Jurkat, Clone E6-1 (cell line): ENCODE measurements at regions not wholly inside any gene's neighbourhood (a gene's known extent, or its start where the extent isn't known, plus 50 kb on each side); places are given as distances from the start of the nearest gene placed in this dataset.
"Not testable (repeated sequence)": the region's sequence is repeated elsewhere in the genome, so short reads cannot be mapped to it uniquely, and the experiment has no call there.

ENCODE experiments used
- DNase-seq: peaks from one replicate; pipeline ENCODE4 v3.0.0-alpha.2; 2011; ENCODE audit warnings: low read depth, low spot score
- H3K4me3 ChIP-seq: 2 replicates; pipeline ENCODE4 v1.5.1; 2011; ENCODE audit warnings: mild to moderate bottlenecking, low read length, control low read depth, moderate library complexity

- no peak for DNase-seq
- H3K4me3 ChIP-seq, result no peak overlapping the region
Measured at GRCh38 chr12:78330131-78330530, 499.4 kb downstream of the NAV3 start.

DNA sequence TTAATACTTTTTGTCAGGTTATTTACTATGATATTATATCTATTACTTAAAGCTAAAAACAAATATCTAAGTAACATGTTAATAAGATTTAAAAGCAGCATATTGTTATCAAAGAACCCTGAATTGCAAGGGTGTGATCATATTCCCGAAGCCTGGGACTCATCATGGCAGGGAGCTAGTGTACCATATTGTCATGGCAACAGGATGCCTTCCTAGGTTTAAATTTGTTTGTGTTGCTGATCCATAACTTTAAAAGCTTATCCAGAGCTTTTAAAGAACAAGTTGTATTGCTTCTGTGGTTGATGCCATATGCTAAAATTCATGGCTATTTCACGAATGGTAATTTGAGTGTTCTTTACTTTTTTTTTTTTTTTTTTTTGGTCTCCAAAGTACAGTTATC lies 500.5 kb downstream of the NAV3 start:
- DNase-seq, result no peak
- H3K4me3 ChIP-seq, result no peak overlapping the region

- DNase-seq, result no peak
- H3K4me3 ChIP-seq, result no peak overlapping the region
Measured at GRCh38 chr12:78331753-78332152, 501.1 kb downstream of the NAV3 start.

- no peak for DNase-seq
- H3K4me3 ChIP-seq, result no peak overlapping the region
Measured at GRCh38 chr12:78338054-78338785, 507.5 kb downstream of the NAV3 start.

DNA sequence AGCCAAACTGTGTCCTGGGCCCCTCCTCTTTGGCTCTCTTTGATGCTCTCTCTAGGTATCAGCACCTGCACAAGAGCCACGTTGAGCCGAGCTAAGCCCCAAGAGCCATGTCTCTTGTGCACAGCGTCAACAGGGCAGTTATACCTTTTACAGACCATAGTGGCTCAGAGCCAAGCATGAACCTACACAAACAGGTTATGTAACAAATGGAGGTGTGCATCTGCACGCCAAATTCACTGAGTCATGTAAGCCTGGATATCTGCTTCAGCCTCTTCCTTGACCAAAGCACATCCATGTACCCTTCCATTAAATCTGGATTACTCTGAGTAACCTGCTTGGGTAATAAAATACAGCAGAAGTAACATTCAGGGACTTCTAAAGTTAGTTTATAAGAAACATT lies 509.7 kb downstream of the NAV3 start:
- no peak for DNase-seq
- H3K4me3 ChIP-seq, result no peak overlapping the region

- no peak overlapping the region for H3K4me3 ChIP-seq
- DNase-seq, result no peak
Measured at GRCh38 chr12:78343657-78344056, 513.0 kb downstream of the NAV3 start.

DNA sequence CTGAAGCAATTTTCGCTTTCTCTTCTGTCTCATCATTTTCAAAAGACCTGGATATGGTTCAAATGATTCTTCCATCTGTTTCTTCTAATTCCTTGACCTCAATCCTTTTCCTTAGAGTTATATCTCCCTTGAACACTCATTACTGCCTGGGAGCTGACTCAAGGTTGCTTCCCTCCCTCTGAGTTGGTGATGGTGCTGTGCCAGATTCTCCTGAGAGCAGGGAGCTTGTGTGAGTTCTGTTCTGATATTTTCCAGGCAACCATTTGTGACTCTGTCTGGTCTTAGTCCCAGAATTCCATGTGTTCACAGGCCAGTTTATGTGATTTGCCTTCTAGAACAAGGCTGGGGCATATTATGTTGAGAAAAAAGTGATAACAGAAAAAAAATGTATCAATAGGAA lies 505.1 kb upstream of the SYT1 start:
- DNase-seq, result no peak
- no peak overlapping the region for H3K4me3 ChIP-seq

GRCh38 chr12:78361683-78362082 lies 502.9 kb upstream of the SYT1 start:
- H3K4me3 ChIP-seq, result no peak overlapping the region
- DNase-seq, result no peak

GRCh38 chr12:78371284-78371683 lies 493.3 kb upstream of the SYT1 start:
- no peak for DNase-seq
- no peak overlapping the region for H3K4me3 ChIP-seq

DNA sequence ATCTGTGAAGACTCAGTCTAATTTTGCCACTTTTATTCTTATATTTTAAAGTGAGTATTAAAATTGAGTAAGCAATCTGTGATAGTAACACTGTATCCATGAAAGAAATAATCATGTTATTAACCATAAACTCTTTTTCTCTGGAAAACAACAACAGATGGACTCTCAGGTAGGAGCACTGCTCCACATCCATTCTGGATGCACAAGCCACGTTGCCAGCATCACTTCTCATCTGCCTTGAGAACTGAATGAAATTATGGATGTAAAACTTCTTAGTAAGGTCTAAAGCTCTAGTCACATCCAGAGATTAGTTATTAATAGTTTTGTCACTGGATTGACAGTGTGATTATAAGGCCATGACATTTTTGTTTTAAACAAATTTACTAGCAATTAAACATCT lies 489.1 kb upstream of the SYT1 start:
- DNase-seq, result no peak
- H3K4me3 ChIP-seq, result no peak overlapping the region

GRCh38 chr12:78376257-78376656 lies 488.3 kb upstream of the SYT1 start:
- DNase-seq, result no peak
- no peak overlapping the region for H3K4me3 ChIP-seq

DNA sequence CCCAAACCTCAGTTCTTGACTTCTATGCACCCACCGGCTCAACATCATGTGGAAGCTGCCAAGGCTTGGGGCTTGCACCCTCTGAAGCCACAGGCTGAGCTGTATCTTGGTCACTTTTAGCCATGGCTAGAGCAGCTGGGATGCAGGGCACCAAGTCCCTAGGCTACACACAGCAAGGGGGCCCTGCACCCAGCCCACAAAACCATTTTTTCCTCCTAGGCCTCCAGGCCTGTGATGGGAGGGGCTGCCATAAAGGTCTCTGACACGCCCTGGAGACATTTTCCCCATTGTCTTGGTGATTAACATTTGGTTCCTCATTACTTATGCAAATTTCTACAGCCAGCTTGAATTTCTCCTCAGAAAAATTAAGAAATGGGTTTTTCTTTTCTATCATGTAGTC lies 485.5 kb upstream of the SYT1 start:
- H3K4me3 ChIP-seq, DNase-seq: not testable (repeated sequence)

DNA sequence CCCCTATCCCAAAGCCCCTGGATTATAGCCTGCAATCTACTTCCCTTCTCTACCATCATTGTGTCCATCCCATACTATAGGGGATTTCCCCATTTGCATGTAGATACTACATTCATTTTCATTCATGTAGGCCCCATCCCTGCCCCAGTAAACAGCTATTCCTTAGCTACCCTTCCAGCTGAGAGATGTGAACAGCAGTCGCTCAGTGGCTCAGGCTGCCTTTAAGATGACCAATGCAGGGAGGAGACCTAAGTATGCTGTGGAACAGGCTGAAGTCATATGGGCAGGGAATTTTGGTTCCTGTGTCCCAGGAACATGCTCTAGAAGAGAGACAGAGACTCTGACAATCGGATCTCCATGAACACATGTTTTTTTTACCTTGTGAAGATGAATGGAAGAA lies 481.2 kb upstream of the SYT1 start:
- DNase-seq, result no peak
- no peak overlapping the region for H3K4me3 ChIP-seq

GRCh38 chr12:78384541-78384940 lies 480.0 kb upstream of the SYT1 start:
- H3K4me3 ChIP-seq, result no peak overlapping the region
- DNase-seq, result no peak

DNA sequence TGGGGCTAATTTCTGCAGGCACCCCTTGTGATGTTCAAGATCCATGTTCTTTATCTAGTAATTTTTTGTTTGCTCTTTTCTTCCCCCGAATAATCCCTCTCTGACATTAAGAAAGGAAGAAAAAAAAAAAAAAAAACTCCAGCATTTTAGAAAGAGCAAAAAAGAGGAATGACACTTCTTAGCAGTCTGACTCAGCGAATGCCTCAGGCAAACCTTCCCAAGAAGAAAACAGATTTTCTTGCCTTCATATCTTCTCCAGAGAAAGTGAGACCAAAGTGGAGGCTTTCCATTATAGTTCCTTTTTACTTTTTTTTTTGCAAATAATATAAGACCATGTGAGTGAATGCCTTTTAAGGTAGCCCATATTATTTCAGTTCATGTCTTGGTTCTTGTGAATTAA lies 479.0 kb upstream of the SYT1 start:
- no peak overlapping the region for H3K4me3 ChIP-seq
- DNase-seq, result no peak

DNA sequence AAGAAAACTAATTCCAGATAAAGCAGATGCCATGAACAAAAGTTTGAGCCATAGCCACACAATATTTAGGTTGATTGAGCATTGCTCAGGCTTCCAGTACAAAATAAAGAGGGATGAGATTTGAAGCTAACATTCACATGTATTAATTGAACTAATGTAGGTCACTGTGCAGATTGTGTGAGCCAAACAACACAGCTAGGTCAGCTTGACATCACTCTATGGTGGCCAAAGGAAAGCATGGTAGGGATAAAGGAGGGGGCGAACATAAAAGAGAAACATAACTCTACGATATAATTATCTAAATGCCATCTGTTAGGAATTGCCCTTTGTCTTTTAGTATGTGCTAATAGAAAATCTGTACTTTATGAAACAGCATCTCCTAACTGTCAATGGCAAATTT lies 477.7 kb upstream of the SYT1 start:
- H3K4me3 ChIP-seq, result no peak overlapping the region
- no peak for DNase-seq

GRCh38 chr12:78387721-78388120 lies 476.9 kb upstream of the SYT1 start:
- no peak for DNase-seq
- no peak overlapping the region for H3K4me3 ChIP-seq

DNA sequence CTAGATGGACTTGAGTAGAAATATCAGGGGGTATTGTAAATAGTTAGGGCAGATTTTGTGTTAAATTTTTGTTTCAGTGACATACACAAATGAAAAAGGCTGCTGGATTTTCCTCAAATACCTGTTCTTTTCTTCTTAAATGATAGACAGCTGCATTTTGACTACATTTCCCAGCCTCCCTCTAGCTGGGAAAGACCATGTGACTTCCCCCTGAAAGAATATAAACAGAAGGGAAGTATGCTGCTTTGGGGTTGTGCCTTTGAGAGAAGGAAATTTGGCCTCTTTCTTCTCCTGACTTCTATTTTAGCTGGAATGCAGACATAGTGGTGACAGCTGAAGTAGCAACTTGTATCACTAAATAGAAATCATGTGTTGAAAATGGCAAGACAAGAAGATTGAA lies 476.1 kb upstream of the SYT1 start:
- H3K4me3 ChIP-seq, result no peak overlapping the region
- no peak for DNase-seq

GRCh38 chr12:78390920-78391319 lies 473.7 kb upstream of the SYT1 start:
- no peak for DNase-seq
- H3K4me3 ChIP-seq, result no peak overlapping the region

GRCh38 chr12:78392918-78393317 lies 471.7 kb upstream of the SYT1 start:
- no peak for DNase-seq
- no peak overlapping the region for H3K4me3 ChIP-seq

DNA sequence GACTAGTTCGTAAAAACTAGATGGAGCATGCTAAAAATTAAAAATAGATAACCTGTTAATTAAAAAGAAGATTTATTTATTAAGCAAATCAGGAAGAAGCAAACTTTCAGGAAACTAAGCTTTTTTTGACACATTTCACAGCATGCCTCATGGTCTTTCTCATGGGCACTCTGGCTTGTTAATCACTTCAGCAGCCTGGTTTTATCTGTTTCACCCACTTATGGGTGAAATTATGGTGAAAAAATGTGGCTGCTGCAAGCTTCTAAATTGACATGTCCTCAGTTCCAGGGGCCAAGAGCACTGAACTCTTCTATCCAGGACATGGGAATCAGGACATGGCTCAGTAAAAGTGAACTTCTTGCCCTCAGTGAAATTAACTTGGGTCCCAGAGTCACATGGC lies 468.6 kb upstream of the SYT1 start:
- DNase-seq, result no peak
- no peak overlapping the region for H3K4me3 ChIP-seq

DNA sequence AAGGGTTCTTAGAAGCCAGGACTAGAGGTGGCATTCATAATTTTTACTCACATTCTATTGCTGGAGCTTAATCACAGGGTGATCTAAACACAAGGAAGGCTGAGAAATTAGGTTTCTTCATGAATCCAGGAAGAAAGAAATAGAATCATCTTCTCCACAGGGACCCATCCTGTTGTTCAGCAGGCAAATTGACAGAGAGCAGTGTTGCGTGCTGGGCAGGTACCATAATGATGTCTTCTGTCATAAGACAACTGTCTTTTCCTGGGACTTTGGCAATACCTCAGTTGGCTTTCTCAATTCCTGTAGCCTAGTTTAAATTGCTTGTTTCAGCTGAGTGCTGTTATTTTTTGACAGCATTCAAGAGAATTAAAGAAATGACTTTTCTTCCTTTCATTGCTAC lies 468.0 kb upstream of the SYT1 start:
- no peak overlapping the region for H3K4me3 ChIP-seq
- no peak for DNase-seq
